ENCODE measurements at regions not wholly inside any gene's neighbourhood (a gene's known extent, or its start where the extent isn't known, plus 50 kb on each side); places are given as distances from the start of the nearest gene placed in this dataset.

- Histone ChIP-seq H3K9ac (no peak overlapping the region), H4K20me1 (ENCODE audit: insufficient read depth) (no peaks in the 10 kb centered on the region), H3F3A (replicated peaks; ENCODE audit: insufficient read depth) (no peaks in the 10 kb centered on the region), H3K9me2 (no peaks in the 10 kb centered on the region), H3K27me3 (ENCODE audit: insufficient read depth) (peaks cover 14% of the 10 kb centered on the region; the same call in 1 of the 2 replicates), H3K4me3 (ENCODE audit: low read depth in 2 of 2, low read length in 1 of 2) (no peak overlapping the region), H2AFZ (ENCODE audit: low read depth) (no peak overlapping the region), H3K27ac (ENCODE audit: low read depth in 2 of 2, low read length in 1 of 2) (no peak overlapping the region), H3K9me3 (no peaks in the 10 kb centered on the region), H3K4me1 (ENCODE audit: control insufficient read depth in 1 of 2, insufficient read depth in 2 of 2, low read depth in 1 of 2, low read length in 1 of 2) (peaks cover 0 to 3% of the 10 kb centered on the region in 2 experiments; a peak in 1 of 4 replicates), H3K36me3 (replicated peaks in 1 of 2; ENCODE audit: control insufficient read depth in 1 of 2, insufficient read depth in 2 of 2, low read length in 1 of 2) (no peaks in the 10 kb centered on the region), H3K79me2 (ENCODE audit: insufficient read depth) (no peaks in the 10 kb centered on the region), H3K4me2 (no peak overlapping the region)
- no peak for DNase-seq
- ChIA-PET POLR2A (no interaction called here), CTCF (interaction anchor here (0.6 to 4.7 kb wide), 17 partner anchors 8 to 1677 kb away, joined by 3 to 20 read pairs (median 8); no protein-coding TSS in a partner anchor)
- 58% methylated on average over 5 of the region's 5 CpGs for WGBS (ENCODE audit: low lambda C conversion rate)
- TF ChIP-seq MAX (IDR thresholded peaks at IDR 0.05; ENCODE audit: low read depth) (no peak), RCOR1 (IDR thresholded peaks at IDR 0.05; ENCODE audit: low read length) (no peak), FOXJ3 (CRISPR knock-in tag; IDR thresholded peaks at IDR 0.05) (no peak), SMC3 (IDR thresholded peaks at IDR 0.05; ENCODE audit: low read depth, low read length) (no peak), RAD21 (IDR thresholded peaks at IDR 0.05; ENCODE audit: low read length) (no peak), TEAD4 (IDR thresholded peaks at IDR 0.05; ENCODE audit: borderline replicate concordance, insufficient read depth) (no peak), MXI1 (IDR thresholded peaks at IDR 0.05; ENCODE audit: low read depth, low read length) (no peak)
- TF ChIP-seq, protein P1, sequence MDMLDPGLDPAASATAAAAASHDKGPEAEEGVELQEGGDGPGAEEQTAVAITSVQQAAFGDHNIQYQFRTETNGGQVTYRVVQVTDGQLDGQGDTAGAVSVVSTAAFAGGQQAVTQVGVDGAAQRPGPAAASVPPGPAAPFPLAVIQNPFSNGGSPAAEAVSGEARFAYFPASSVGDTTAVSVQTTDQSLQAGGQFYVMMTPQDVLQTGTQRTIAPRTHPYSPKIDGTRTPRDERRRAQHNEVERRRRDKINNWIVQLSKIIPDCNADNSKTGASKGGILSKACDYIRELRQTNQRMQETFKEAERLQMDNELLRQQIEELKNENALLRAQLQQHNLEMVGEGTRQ (IDR thresholded peaks at IDR 0.05; ENCODE audit: borderline replicate concordance, low read depth, low read length), result no peak
These were observed 95.0 kb upstream of the DAP start for GRCh38 chr5:10856071-10856470.

GRCh38 chr5:10854506-10855277 lies 93.7 kb upstream of the DAP start:
- no peaks in the 10 kb centered on the region for H3K9me3 ChIP-seq
- no peak overlapping the region for H2AFZ ChIP-seq (ENCODE audit: low read depth)
- H3K27me3 ChIP-seq (ENCODE audit: insufficient read depth), result peaks cover 15% of the 10 kb centered on the region; the same call in 1 of the 2 replicates
- H3K79me2 ChIP-seq (ENCODE audit: insufficient read depth), result no peaks in the 10 kb centered on the region
- ChIA-PET CTCF (interaction anchor here (1.2 to 4.7 kb wide), 4 partner anchors 10 to 402 kb away, joined by 3 to 20 read pairs (median 9); no protein-coding TSS in a partner anchor), POLR2A (no interaction called here)
- H3K4me3 ChIP-seq (ENCODE audit: low read depth in 2 of 2, low read length in 1 of 2), result no peak overlapping the region
- H3K27ac ChIP-seq (ENCODE audit: low read depth in 2 of 2, low read length in 1 of 2), result no peak overlapping the region
- no peaks in the 10 kb centered on the region for H3K36me3 ChIP-seq (replicated peaks in 1 of 2; ENCODE audit: control insufficient read depth in 1 of 2, insufficient read depth in 2 of 2, low read length in 1 of 2)
- H3K4me2 ChIP-seq, result no peak overlapping the region
- no peak for DNase-seq
- no peaks in the 10 kb centered on the region for H4K20me1 ChIP-seq (ENCODE audit: insufficient read depth)
- no peaks in the 10 kb centered on the region for H3F3A ChIP-seq (replicated peaks; ENCODE audit: insufficient read depth)
- no peaks in the 10 kb centered on the region for H3K9me2 ChIP-seq
- peaks cover 0 to 3% of the 10 kb centered on the region in 2 experiments; a peak in 1 of 4 replicates for H3K4me1 ChIP-seq (ENCODE audit: control insufficient read depth in 1 of 2, insufficient read depth in 2 of 2, low read depth in 1 of 2, low read length in 1 of 2)
- WGBS (ENCODE audit: low lambda C conversion rate), result 47% methylated on average over 4 of the region's 4 CpGs
- no peak overlapping the region for H3K9ac ChIP-seq
- TF ChIP-seq USF1 (IDR thresholded peaks at IDR 0.05; ENCODE audit: borderline replicate concordance, low read depth) (no peak), TEAD4 (IDR thresholded peaks at IDR 0.05; ENCODE audit: borderline replicate concordance, insufficient read depth) (no peak), RFX5 (IDR thresholded peaks at IDR 0.05; ENCODE audit: low read length) (no peak)

Data from SK-N-SH (cell line).